ENCODE measurements at regions not wholly inside any gene's neighbourhood (a gene's known extent, or its start where the extent isn't known, plus 50 kb on each side); places are given as distances from the start of the nearest gene placed in this dataset.

- TF ChIP-seq CTCF (IDR thresholded peaks at IDR 0.05 in 4 of 5, conservative IDR thresholded peaks at IDR 0.05 in 1 of 5) (no peak), POLR2A (IDR thresholded peaks at IDR 0.05) (no peak)
These were observed 232.0 kb upstream of the GSE1 start for GRCh38 chr16:85380905-85381737.
